SK-N-SH treated with all-trans-retinoic acid at 6 μM for 48 hours (cell line): ENCODE measurements at regions not wholly inside any gene's neighbourhood (a gene's known extent, or its start where the extent isn't known, plus 50 kb on each side); places are given as distances from the start of the nearest gene placed in this dataset.

Experiments
- ARNTL ChIP-seq: fragments of 450-650 bp; formaldehyde crosslinking; IDR thresholded peaks from 2 replicates; pipeline ENCODE4 v1.5.0; 2020; ENCODE audit warnings: low read depth, mild to moderate bottlenecking, moderate library complexity, borderline replicate concordance
- BACH2 ChIP-seq: fragments of 250-450 bp; sonication (Bioruptor Pico); IDR thresholded peaks from 2 replicates; pipeline ENCODE4 v1.9.0; 2021; ENCODE audit warnings: mild to moderate bottlenecking, borderline replicate concordance
- CREB5 ChIP-seq: fragments of 250-450 bp; sonication (Bioruptor Pico); IDR thresholded peaks from 2 replicates; pipeline ENCODE4 v1.5.1; 2020; ENCODE audit warnings: low read depth, mild to moderate bottlenecking, moderate library complexity
- CSDC2 ChIP-seq: fragments of 250-450 bp; sonication (Bioruptor Pico); IDR thresholded peaks from 2 replicates; pipeline ENCODE4 v1.5.0; 2020; ENCODE audit warnings: mild to moderate bottlenecking, moderate library complexity
- ESRRG ChIP-seq: fragments of 250-450 bp; sonication (Bioruptor Pico); IDR thresholded peaks from 2 replicates; pipeline ENCODE4 v1.6.1; 2021; ENCODE audit warnings: mild to moderate bottlenecking
- GLIS3 ChIP-seq: fragments of 250-450 bp; sonication (Bioruptor Pico); IDR thresholded peaks from 2 replicates; pipeline ENCODE4 v1.5.0; 2020; ENCODE audit warnings: mild to moderate bottlenecking, moderate library complexity
- ISL1 ChIP-seq: fragments of 250-450 bp; sonication (Bioruptor Pico); IDR thresholded peaks from 2 replicates; pipeline ENCODE4 v2.1.2; 2022; ENCODE audit warnings: mild to moderate bottlenecking, moderate library complexity
- OSR1 ChIP-seq: fragments of 250-450 bp; sonication (Bioruptor Pico); IDR thresholded peaks from 2 replicates; pipeline ENCODE4 v1.8.0; 2022; ENCODE audit warnings: moderate library complexity, mild to moderate bottlenecking, inconsistent platforms
- PATZ1 ChIP-seq: fragments of 250-450 bp; sonication (Bioruptor Pico); IDR thresholded peaks from 2 replicates; pipeline ENCODE4 v1.8.0; 2020; ENCODE audit warnings: mild to moderate bottlenecking, moderate library complexity, borderline replicate concordance
- POU6F1 ChIP-seq: fragments of 250-450 bp; sonication (Bioruptor Pico); IDR thresholded peaks from 2 replicates; pipeline ENCODE4 v1.8.0; 2021; ENCODE audit warnings: low read depth, mild to moderate bottlenecking, moderate library complexity, borderline replicate concordance
- PPARA ChIP-seq: fragments of 250-450 bp; sonication (Bioruptor Pico); IDR thresholded peaks from 2 replicates; pipeline ENCODE4 v1.5.0; 2020; ENCODE audit warnings: mild to moderate bottlenecking, borderline replicate concordance
- SNAI2 ChIP-seq: fragments of 250-450 bp; sonication (Bioruptor Pico); IDR thresholded peaks from 2 replicates; pipeline ENCODE4 v1.5.0; 2020; ENCODE audit warnings: mild to moderate bottlenecking, moderate library complexity
- TOX ChIP-seq: fragments of 250-450 bp; sonication (Bioruptor Pico); IDR thresholded peaks from 2 replicates; pipeline ENCODE4 v1.8.0; 2021; ENCODE audit warnings: mild to moderate bottlenecking, moderate library complexity, borderline replicate concordance
- ZFP30 ChIP-seq: fragments of 450-650 bp; formaldehyde crosslinking; IDR thresholded peaks from 2 replicates; pipeline ENCODE4 v1.5.0; 2022; ENCODE audit warnings: mild to moderate bottlenecking, moderate library complexity

DNA sequence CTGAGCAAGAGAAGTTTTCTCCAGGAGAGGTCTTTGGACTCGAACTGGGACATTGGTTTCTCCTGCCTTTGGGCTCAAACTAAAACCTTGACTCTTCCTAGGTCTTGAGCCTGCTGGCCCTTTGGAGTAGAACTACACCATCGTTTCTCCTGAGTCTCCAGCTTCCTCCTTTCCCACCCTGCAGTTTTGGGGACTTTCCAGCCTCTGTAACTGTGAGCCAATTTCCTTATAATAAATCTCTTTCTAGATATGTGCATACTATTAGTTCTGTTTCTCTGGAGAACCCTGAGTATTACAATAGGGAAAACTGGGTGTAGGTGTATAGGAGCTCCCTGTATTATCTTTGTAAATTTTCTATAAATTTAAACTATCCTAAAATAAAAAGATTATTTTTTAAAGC lies 219.8 kb upstream of the AGAP1 start:
- TF ChIP-seq CSDC2 (CRISPR knock-in tag) (no peak), TOX (CRISPR knock-in tag) (no peak), PPARA (CRISPR knock-in tag) (no peak), ARNTL (no peak), BACH2 (CRISPR knock-in tag) (no peak), CREB5 (CRISPR knock-in tag) (no peak), POU6F1 (CRISPR knock-in tag) (no peak), PATZ1 (no peak), ISL1 (CRISPR knock-in tag) (no peak), ZFP30 (no peak), SNAI2 (CRISPR knock-in tag) (no peak), OSR1 (CRISPR knock-in tag) (no peak), ESRRG (CRISPR knock-in tag) (no peak), GLIS3 (no peak)
